GM18520 (cell line): ENCODE measurements at regions not wholly inside any gene's neighbourhood (a gene's known extent, or its start where the extent isn't known, plus 50 kb on each side); places are given as distances from the start of the nearest gene placed in this dataset.
"Not testable (repeated sequence)": the region's sequence is repeated elsewhere in the genome, so short reads cannot be mapped to it uniquely, and the experiment has no call there.

Experiments used
- ATAC-seq: cut with Tn5 transposase; IDR thresholded peaks from one replicate; pipeline ENCODE4 v1.9.1; 2021; ENCODE audit not compliant: unreplicated experiment

DNA sequence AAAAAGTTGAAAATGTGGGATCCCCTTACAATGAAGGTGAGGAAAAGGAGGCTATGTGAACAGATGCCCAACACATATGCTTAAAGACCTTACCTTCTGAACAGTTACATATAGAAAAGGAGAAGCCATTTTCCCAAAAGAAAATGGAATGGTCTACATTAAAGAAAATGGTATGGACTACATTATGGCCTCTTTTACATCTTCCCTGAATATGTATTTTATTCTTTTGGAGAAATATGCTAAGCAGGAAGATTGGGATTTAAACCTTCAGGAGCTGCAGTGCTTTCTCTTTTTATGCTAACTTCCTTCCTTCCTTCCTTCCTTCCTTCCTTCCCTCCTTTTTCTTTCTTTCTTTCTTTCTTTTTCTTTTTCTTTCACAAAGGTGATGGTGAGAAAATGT lies 155.4 kb downstream of the SEC23IP start:
- ATAC-seq, result no peak

DNA sequence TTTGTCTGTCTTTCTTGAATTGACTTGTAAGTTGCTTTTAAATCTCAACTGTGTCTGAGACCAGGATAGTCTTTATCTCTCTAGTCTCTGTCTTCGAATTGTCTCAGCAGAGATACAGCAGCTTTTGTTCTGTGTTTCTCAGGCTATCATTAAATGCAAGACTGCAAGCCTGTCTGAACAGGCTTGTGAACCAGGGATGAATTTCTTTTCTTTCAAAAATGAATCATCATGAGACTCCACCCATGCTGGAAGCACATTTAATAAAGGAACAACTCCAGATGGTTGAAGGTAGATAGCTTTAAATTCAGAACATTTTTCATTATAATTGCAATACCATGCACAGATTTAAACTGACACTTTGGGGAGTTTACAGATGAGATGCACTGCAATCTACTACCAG lies 155.9 kb downstream of the SEC23IP start:
- ATAC-seq, result no peak

DNA sequence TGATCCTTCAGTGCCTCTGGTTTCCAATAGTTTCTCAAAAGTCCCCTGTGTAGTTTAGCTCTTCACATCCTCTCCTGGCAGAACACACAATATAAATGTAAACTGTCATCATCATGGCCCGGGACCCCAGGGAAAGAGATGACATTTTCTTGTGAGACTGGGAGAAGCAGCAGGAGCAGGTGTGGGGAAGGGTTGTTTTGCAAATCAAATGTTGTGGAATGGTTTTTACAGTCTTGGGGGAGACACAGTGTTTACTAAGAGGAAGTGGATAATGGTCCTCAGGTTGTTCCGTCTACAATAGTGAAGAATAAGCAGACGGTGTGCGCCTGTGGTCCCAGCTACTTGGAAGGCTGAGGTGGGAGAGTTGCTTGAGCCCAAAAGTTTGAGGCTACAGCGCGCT lies 159.1 kb downstream of the SEC23IP start:
- no peak for ATAC-seq

DNA sequence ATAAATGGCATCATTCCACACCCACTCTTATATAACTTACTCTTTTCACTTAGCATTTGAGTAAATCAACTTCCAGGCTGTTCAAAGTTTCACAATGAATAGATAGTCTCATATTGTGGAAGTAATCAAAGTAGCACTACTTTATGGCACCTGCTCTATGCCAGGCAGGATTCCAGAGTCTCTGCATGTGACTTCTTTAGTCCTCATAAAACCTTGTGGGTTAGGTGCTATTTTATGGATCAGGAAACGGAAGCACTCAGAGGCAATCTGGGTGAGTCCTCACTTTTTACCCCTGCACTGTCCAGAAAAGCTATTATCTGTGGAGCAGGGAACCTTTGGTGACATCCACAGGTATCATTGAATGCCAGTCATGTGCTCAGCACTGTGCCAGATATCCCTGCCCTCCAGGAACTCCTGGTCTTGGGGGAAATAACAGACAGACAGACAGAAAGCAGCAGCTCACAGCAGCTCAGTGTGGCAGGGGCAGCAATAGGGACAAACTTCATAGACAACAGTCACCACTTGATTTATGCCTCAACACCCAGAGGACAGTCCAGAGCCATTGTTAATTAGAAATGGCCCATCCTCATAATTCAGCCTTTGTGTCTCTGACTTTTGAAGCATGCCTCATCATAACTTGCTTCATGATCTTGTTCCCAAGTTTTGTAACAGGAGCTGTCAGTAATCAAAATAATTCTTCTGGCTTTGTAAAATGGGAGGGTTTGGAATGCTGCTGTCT lies 160.6 kb downstream of the SEC23IP start:
- ATAC-seq, result no peak

DNA sequence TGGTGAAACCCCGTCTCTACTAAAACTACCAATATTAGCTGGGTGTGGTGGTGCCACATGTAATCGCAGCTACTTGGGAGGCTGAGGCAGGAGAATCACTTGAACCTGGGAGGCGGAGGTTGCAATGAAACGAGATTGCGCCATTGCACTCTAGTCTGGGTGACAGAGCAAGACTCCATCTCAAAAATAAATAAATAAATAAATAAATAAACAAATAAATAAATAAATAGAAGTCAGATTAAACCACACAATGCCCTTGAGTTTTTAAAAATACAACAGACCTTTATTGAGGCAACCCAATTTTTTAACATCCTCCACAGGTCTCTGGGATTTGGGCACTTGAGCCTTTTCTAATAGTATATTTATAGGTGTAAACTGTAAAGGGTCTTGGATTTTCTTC lies 167.3 kb downstream of the SEC23IP start:
- not testable (repeated sequence) for ATAC-seq

DNA sequence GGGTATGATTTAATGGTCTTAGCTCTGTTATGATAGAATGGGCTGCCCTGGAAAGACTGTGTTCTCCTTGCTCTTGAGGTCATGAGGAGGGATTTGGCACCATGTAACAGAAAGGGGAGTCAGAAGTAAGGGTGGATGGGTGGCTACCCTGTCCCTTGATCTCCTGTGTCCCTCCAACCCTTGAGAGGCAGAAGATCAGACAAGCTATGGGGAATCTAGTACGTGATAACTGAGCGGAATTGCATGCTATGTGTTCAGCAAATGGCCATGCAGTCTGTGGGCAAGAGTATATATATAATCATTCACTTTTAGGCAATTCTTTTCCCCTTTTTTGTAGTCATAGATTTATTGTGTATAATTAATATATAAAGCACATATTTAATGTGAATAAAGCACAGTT lies 174.9 kb downstream of the SEC23IP start:
- no peak for ATAC-seq

DNA sequence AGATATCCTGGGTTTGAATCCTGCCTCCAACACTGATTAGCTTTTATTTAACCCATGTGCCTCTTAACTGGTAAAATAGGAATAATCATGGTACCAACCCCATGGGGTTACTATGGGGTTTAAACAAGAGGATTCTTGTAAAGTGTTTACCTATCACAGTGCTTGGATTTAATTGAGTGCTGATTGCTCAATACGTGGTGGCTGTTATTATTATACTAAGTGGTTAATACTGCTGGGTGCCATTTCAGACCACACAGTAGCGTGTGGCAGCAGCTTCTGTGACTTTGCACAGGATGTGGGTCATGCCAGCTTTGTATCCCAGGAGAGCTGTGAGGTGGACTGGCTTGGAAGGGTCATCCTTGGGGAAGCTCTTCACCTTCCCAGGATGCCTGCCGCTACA lies 177.2 kb downstream of the SEC23IP start:
- ATAC-seq, result no peak

DNA sequence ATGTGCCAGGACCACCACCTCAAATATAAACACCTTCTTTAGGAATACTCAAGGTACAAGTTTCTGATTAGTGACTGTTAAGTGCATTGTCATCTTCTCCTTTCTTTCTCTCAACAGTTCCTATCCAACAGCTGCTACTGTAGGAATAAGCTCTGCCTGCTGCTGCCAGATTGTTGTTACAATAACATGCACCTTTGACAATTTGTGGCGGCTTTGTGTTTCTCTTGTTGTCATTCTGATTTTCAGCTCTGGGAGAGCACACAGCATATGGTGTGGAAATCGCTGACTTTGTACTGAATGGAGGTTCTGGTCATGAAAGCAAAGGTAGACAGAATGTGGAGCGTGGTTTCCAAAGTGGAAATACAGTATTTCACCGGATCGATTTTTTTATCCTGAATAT lies 182.8 kb downstream of the SEC23IP start:
- ATAC-seq, result no peak

DNA sequence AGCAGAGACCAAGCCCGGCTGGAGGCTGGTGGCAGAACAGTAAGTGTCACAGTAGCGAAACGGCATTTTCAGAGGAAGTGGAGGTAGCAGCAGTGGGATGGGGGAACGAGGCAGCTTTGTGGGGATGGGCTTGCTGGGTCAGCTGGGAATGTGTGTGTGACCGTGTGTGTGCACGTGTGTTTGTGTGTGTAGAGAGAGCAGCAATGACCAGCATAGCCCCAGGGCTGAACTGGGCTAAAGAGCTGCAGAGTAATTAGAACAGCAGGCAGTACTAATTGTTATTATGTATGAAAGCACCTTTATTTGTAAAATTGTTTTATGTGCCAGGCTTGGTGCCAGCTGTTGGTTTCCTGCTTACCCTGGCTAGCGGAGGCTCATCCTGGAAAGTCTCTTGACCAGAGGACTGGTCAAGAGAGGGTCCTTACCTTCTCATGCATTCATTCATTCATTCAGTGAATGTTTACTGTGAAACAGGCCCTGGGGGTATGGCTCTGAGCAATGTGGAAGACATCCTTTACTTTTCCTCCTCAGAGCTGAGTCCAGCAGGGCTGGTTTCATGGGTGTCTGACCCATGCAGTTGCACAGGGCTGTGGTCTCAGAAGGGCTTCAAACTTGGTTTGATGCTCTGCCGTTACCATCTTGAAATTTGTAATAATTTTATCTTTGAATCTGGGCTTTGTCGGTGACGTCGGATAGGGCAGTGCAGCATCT lies 184.6 kb downstream of the SEC23IP start:
- ATAC-seq, result no peak

DNA sequence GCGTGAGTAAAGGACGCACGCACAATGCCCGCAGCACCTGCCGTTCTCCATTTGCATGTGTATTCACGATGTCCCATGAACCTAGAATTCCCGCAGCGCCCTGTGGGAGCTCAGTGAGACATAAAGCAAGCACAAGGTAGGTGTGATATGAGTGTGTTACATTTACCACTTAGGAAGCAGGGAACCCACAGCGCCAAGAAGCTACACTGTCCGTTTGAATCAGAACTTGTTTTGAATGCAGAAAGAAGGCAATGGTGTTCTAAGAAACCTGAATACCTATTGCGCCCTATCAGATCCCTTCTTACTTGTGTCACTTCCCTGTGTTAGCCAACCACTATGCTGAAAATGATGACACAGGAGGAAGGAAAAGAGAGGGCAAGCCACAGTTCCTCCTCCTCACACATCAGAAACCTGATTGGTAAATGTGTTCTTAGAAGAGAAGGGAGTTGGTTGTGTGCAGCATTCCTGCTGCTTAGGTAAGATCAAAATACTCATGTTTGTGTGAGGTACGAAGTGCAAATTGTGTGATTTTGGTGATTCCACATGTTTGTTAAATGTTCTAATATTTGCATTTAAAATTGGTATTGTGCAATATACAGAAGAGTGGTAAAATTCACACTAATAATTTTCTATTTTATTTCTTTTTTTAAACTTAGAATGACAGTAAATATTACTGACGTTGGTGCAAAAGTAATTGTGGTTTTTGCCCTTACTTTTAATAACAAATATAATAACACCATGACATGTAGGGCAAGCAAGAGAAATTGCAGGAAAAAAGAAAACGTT lies 185.4 kb downstream of the SEC23IP start:
- ATAC-seq, result no peak

DNA sequence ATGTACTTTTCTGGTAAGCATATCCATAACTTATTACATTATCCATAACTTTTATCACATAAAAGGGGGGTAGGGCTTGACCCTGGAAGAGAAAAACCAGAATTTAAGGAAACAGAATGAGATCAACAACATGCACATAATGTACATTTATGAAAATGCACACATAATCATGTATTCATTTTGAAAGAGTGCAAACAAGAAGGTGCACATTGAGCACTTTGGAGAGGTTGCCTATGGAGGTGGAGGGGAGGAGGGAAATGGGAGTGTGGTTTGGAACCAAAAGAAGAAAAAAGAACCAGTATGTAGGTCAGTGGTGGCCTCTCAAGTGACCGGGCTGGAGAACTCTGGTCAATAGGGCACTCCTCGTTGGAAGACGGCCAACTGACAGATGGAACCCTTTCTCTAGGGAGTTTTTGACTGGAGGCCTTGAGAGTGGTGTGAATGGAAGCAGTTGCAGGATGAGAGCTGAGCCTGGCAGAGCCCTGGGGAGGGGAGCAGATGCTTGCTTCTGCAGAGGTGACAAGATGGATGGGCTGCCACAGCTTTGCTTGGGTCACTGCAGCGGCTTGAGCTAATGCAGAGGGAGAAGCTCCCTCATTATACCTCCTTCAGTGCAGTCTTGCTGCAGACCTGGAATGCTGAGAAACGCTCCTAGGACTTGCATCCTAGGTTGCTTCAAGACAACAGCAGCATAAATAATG lies 192.7 kb downstream of the SEC23IP start:
- no peak for ATAC-seq

DNA sequence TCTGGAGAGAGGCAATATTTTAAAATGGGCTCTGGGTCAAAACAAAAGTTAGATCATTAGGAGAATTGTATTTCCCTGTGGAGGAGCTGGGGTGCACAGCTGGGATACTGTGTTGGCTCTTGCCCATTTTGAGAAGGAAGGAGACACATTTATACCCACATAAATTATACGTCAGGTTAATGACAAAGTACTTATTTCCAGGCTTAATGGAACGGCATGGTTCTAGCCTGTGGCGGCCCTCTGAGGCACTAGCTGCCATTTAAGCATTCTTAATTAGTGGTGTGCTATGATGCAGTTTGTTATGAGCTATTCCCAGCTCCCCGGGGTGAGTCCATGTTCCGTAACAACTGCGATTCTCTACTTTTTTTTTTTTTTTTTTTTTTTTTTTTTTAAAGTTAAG lies 193.5 kb downstream of the SEC23IP start:
- ATAC-seq, result no peak

DNA sequence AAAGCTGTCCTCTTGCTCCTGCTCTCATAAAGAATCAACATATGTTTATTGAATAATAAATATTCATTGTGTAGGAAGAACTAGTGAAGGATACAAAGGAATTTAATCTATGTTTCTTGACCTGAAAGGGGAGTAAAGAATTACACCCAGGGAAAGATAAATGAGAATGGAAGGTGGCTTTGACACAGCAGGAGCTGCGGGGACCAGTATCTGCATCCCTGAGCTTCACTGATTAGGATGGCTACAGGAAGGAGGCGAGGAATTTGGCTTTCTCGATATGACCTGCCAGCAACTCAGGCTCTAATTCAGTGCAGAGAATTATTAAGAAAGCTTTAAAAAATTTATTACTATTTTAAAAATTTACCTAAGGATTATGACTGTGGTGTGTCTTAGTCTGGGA lies 194.6 kb downstream of the SEC23IP start:
- ATAC-seq, result no peak

DNA sequence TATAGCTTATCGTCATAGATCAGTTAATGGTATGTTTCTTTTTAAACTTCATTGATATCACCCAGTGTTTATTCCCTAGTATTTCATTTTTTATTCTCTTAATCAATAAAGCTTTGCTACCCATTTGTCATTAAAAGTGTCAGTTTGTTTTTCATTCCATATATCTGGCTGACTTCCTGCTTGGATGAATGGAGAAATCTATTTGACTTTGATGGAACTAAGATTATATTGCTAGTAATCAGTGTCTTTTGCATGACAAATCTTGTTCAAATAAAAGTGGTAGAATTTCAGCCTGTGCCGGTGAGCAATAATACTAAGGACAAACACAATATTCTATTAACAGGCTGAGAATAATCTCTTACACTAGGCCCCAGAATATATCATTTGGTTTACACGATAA lies 203.3 kb downstream of the SEC23IP start:
- no peak for ATAC-seq

DNA sequence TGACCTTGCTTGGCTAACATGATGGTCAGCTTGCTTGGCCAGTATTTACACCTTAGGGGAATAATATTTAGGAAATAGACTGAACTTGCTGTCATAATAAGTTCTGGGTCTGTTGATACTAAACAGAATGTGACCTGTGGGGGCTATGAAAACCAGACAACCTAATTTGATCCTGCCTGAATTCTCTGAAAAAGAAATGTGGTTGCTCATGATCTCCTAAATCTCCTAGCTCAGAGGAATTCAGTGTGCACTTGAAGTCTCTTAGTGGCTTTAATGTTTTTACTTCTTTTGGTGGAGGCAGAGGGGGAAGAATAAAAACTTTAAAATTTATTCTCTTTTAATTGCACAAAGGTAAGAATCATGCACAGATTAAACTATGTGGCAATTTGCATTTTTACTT lies 205.2 kb downstream of the SEC23IP start:
- no peak for ATAC-seq

DNA sequence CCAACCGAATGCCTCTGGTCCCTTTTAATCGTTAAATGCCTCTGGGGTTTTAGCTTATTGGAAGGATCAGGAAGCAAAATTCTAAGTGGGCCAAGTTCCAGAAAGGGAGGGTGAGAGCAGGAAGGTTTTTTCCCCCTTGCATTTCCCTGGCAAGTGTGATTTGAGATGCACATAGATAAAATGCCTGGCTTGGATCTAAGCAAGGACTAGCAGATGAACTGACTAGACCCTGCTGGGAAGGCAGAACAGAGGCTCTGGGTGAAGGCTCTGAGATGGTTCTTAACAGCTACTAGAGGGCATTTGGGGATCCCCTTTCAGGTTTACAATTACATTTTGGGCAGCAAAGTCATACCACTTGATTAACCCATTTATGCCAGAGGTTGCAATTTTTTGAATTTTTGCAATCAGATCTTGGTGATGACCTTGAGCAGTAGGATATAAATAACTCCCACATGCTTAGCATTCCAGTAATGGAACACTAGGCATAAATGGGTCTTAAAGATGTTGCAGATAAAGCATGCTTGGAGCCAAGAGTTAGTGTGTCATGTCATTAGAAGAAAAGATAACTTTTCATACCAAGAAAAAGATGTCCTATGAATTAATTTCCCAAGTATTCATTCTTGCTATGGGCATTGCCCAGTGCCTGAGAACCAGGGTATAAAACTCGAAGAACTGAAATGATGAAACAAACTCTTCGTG lies 205.9 kb downstream of the SEC23IP start:
- ATAC-seq, result no peak

DNA sequence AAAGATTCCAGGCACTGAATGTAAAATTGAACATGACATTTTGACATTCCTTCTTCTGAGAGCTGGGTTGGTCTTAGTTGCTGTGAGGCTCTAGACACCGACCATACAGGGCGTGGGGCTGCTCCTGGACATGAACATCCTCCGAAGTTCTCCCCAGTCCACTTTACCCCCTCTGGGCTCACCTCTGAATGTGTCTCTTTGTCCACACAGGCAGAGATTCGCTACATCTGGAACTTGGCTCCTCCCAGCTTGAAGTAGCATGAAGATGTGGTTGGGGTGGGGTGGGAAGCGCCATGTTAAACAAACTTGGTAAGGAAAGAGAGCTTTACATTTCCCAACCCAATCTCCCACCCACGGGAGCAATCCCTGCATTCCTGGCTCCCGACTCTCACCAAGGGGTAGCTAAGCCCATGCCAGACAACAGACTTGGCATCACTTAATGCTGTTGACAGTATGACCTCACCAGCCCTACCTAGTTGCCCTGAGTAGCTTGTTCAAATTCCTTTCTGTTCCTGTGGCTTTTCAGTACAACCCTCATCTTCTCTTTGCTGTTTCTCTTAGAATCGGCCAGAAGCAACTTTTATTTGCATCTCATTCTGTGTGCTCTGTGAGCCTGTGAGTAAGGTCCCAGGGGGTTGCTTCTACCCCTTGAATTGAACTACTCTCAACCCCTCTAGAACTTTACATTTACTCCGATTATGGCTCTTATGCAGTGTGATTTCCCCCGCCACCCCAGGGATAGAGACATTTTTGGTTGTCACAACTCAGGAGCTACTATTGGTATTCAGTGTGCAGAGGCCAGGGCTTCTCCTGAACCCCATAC lies 211.4 kb downstream of the SEC23IP start:
- no peak for ATAC-seq

DNA sequence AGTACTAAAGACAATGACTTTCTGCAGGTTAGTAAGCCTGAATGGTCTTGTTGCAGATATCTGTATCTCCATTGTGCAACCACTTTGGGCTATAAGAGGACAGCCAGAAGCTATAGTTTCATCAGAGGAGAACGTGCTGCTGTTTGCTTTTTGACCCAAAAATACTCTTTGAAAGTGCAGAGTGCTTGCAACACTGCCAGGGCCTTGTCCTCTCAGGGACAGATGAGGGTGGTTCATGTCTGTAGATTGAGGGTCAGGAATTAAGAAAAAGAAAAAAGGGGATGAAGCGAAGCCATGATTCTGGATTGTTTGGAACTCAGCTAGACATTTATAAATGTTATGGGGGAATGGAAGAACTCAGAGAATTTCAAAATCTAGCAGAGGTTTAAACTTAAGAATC lies 212.5 kb downstream of the SEC23IP start:
- no peak for ATAC-seq

DNA sequence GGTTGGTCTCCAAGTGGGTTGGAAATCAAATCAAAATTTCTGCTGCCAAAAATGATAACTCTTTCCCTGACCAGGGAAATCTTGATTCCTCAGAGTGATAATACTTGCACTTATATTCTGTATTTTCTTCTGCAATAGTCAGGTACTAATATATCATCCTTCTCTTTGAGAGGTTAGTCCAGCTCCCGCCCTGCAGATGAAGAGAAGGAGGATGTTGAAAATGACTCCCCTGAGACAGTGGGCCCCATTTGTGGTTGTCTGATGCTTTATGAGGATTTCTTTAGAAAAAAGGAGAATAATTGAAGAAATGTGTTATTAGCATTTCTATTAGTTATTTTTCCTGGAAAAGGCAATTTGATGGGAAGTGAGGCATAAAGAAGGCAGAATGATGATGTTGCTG lies 213.0 kb downstream of the SEC23IP start:
- no peak for ATAC-seq

DNA sequence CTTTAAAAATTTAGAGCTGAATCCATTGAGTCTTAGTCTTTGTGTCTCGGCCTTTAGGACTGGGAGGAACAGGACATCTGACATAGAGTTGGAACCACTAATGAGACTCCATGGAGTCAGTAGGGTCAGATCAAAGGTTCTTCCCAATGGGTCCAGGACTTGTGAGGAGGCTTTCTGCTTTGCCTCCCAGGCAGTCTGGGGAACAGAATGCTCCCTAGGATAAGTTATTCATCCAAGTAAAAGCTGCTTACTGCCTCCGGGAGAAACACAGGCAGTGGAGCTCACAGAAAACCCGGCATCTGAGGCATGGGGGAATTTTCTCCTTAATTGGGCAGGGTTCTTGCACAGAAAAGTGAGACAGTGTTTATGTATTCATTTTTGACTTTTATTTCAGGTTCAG lies 216.4 kb downstream of the SEC23IP start:
- ATAC-seq, result no peak
